ENCODE measurements at regions not wholly inside any gene's neighbourhood (a gene's known extent, or its start where the extent isn't known, plus 50 kb on each side); places are given as distances from the start of the nearest gene placed in this dataset.
A peak's percentile ranks its signal among the peaks of the same experiment; 100 is the strongest.

DNA sequence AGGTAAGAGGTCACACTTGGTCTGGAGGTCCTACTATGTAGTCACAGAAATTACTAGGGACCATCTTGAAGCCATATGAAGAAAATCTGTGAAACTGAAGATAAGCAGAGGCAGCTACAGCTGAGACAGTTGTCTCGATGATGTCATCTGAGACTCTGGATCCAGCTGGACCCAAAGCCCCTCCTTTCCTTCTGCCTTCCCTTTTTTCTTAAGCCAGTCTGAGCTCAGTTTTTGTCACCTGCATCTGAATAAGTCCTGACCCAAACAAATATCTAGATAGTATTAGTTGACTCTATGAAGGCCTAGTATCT, 143.3 kb downstream of the ETS2 start:
- peaks cover 15% of the 10 kb centered on the region; the same call in 1 of the 2 replicates for H3K27me3 ChIP-seq (ENCODE audit: insufficient read depth, low read length)
- no peak overlapping the region for H3K4me3 ChIP-seq (ENCODE audit: low read length)
- no peak overlapping the region for H3K9ac ChIP-seq (ENCODE audit: low read depth, low read length)
- H3K4me1 ChIP-seq (ENCODE audit: insufficient read depth, low read length), result peaks cover 11% of the 10 kb centered on the region
- 95% methylated on average over 1 of the region's 1 CpG for WGBS
- no peak overlapping the region for H3K27ac ChIP-seq (ENCODE audit: low read depth, low read length)
- no peaks in the 10 kb centered on the region for H3K9me3 ChIP-seq (ENCODE audit: insufficient read depth, low read depth, low read length)
- no peaks in the 10 kb centered on the region for H3K36me3 ChIP-seq (ENCODE audit: insufficient read depth, low read length)

DNA sequence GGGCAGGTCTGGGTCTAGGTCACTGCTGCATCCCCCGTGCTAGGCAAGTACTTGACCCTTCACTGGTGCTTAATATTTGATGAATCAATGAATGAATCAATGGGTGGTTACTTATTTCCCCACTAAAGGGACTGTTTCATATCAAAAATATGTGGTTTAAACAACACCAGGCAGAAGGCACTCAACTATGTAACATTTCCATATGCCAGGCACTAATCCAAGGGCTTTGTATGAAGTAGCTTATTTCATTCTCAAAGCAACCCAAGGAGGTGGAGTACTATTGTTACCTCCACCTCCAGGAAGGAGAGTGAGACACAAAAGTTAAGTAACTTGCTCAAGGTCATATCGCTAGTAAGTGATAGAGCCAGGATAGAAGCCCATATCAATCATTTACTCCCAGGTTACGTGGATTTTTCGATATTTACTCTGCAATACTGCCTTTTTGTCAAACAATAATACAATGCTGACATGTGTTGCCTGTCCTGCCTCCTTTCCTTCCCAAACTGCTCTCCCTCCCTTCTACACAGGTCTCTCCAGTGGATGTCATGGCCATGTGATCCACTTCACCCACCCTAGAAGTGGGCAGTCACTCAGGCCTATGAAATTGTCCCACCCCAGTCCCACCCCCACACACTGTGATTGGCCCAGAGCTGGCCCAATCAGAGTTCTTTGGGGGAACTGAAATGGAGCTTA, 142.8 kb downstream of the ETS2 start:
- WGBS, result 92% methylated on average over 4 of the region's 4 CpGs
- H3K4me1 ChIP-seq (ENCODE audit: insufficient read depth, low read length), result peaks cover 11% of the 10 kb centered on the region
- H3K27me3 ChIP-seq (ENCODE audit: insufficient read depth, low read length), result peaks cover 15% of the 10 kb centered on the region; the same call in 1 of the 2 replicates
- no peaks in the 10 kb centered on the region for H3K9me3 ChIP-seq (ENCODE audit: insufficient read depth, low read depth, low read length)
- H3K4me3 ChIP-seq (ENCODE audit: low read length), result no peak overlapping the region
- H3K9ac ChIP-seq (ENCODE audit: low read depth, low read length), result no peak overlapping the region
- H3K27ac ChIP-seq (ENCODE audit: low read depth, low read length), result no peak overlapping the region
- no peaks in the 10 kb centered on the region for H3K36me3 ChIP-seq (ENCODE audit: insufficient read depth, low read length)

GRCh38 chr21:38945545-38946245, 140.0 kb downstream of the ETS2 start:
- Histone ChIP-seq H3K27ac (ENCODE audit: low read depth, low read length) (peak overlapping the region; percentile 74; the same call in 1 of the 2 replicates), H3K9me3 (ENCODE audit: insufficient read depth, low read depth, low read length) (no peaks in the 10 kb centered on the region), H3K4me1 (ENCODE audit: insufficient read depth, low read length) (peaks cover 11% of the 10 kb centered on the region), H3K27me3 (ENCODE audit: insufficient read depth, low read length) (peaks cover 15% of the 10 kb centered on the region; the same call in 1 of the 2 replicates), H3K9ac (ENCODE audit: low read depth, low read length) (no peak overlapping the region), H3K4me3 (ENCODE audit: low read length) (no peak overlapping the region), H3K36me3 (ENCODE audit: insufficient read depth, low read length) (no peaks in the 10 kb centered on the region)
- WGBS, result 16% methylated on average over 17 of the region's 17 CpGs

DNA sequence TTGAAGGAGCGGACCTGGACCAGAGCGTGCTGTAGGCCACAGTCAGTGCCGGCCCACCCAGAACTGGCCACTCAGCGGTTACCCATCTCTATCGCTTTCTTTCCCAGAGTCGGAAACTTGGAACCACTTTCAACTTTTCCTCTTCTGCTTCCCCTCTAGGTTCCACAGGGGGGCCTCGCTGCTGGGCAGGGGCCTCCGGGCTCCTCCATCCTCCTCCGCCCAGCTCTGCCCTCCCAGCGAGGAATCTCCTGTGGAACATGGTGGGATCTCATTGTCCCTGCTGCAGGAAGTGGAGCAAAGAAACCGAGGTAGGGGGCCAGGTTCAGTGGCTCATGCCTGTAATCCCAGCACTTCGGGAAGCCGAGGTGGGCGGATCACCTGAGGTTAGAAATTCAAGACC, 139.2 kb downstream of the ETS2 start:
- Histone ChIP-seq H3K27ac (ENCODE audit: low read depth, low read length) (no peak overlapping the region; the same call in 1 of the 2 replicates), H3K9ac (ENCODE audit: low read depth, low read length) (no peak overlapping the region), H3K4me1 (ENCODE audit: insufficient read depth, low read length) (peaks cover 11% of the 10 kb centered on the region), H3K4me3 (ENCODE audit: low read length) (no peak overlapping the region), H3K9me3 (ENCODE audit: insufficient read depth, low read depth, low read length) (no peaks in the 10 kb centered on the region), H3K27me3 (ENCODE audit: insufficient read depth, low read length) (peaks cover 15% of the 10 kb centered on the region; the same call in 1 of the 2 replicates), H3K36me3 (ENCODE audit: insufficient read depth, low read length) (no peaks in the 10 kb centered on the region)
- 48% methylated on average over 14 of the region's 14 CpGs for WGBS

DNA sequence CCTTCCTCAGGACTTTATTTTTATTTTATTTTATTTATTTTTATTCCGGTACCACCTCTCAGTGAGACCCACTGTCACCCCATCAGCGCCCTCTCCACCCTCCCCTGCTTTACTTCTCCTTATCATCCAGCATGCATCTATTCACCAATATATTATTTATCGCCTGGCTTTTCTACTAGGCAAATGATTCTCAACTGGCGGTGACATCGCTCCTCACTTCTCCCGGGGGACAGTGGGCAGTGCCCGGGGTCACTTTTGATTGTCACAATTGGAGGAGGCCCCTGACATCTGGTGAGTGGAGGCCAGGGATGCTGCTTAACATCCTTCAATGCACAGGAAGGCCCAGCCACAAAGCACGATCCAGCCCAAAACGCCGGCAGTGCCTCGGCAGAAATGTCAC, 138.7 kb downstream of the ETS2 start:
- H3K4me3 ChIP-seq (ENCODE audit: low read length), result no peak overlapping the region
- H3K9ac ChIP-seq (ENCODE audit: low read depth, low read length), result no peak overlapping the region
- peaks cover 11% of the 10 kb centered on the region for H3K4me1 ChIP-seq (ENCODE audit: insufficient read depth, low read length)
- peaks cover 15% of the 10 kb centered on the region; the same call in 1 of the 2 replicates for H3K27me3 ChIP-seq (ENCODE audit: insufficient read depth, low read length)
- no peak overlapping the region for H3K27ac ChIP-seq (ENCODE audit: low read depth, low read length)
- no peaks in the 10 kb centered on the region for H3K36me3 ChIP-seq (ENCODE audit: insufficient read depth, low read length)
- no peaks in the 10 kb centered on the region for H3K9me3 ChIP-seq (ENCODE audit: insufficient read depth, low read depth, low read length)
- 88% methylated on average over 11 of the region's 11 CpGs for WGBS

- Histone ChIP-seq H3K4me1 (ENCODE audit: insufficient read depth, low read length) (peaks cover 11% of the 10 kb centered on the region), H3K9me3 (ENCODE audit: insufficient read depth, low read depth, low read length) (no peaks in the 10 kb centered on the region), H3K4me3 (ENCODE audit: low read length) (no peak overlapping the region), H3K27ac (ENCODE audit: low read depth, low read length) (no peak overlapping the region), H3K27me3 (ENCODE audit: insufficient read depth, low read length) (peaks cover 13% of the 10 kb centered on the region; the same call in 1 of the 2 replicates), H3K9ac (ENCODE audit: low read depth, low read length) (no peak overlapping the region), H3K36me3 (ENCODE audit: insufficient read depth, low read length) (no peaks in the 10 kb centered on the region)
- WGBS, result 92% methylated on average over 7 of the region's 7 CpGs
Measured at GRCh38 chr21:38942748-38943211, 137.1 kb downstream of the ETS2 start.

- Histone ChIP-seq H3K27me3 (ENCODE audit: insufficient read depth, low read length) (no peaks in the 10 kb centered on the region), H3K9ac (ENCODE audit: low read depth, low read length) (no peak overlapping the region), H3K9me3 (ENCODE audit: insufficient read depth, low read depth, low read length) (no peaks in the 10 kb centered on the region), H3K4me1 (ENCODE audit: insufficient read depth, low read length) (no peaks in the 10 kb centered on the region), H3K36me3 (ENCODE audit: insufficient read depth, low read length) (no peaks in the 10 kb centered on the region), H3K4me3 (ENCODE audit: low read length) (no peak overlapping the region), H3K27ac (ENCODE audit: low read depth, low read length) (no peak overlapping the region)
- 94% methylated on average over 5 of the region's 8 CpGs for WGBS
Measured at GRCh38 chr21:38938769-38939168, 133.0 kb downstream of the ETS2 start.

- Histone ChIP-seq H3K36me3 (ENCODE audit: insufficient read depth, low read length) (no peaks in the 10 kb centered on the region), H3K4me3 (ENCODE audit: low read length) (no peak overlapping the region), H3K27me3 (ENCODE audit: insufficient read depth, low read length) (no peaks in the 10 kb centered on the region), H3K4me1 (ENCODE audit: insufficient read depth, low read length) (no peaks in the 10 kb centered on the region), H3K9ac (ENCODE audit: low read depth, low read length) (no peak overlapping the region), H3K9me3 (ENCODE audit: insufficient read depth, low read depth, low read length) (no peaks in the 10 kb centered on the region), H3K27ac (ENCODE audit: low read depth, low read length) (no peak overlapping the region)
- 65% methylated on average over 7 of the region's 7 CpGs for WGBS
Measured at GRCh38 chr21:38938343-38938742, 132.6 kb downstream of the ETS2 start.

DNA sequence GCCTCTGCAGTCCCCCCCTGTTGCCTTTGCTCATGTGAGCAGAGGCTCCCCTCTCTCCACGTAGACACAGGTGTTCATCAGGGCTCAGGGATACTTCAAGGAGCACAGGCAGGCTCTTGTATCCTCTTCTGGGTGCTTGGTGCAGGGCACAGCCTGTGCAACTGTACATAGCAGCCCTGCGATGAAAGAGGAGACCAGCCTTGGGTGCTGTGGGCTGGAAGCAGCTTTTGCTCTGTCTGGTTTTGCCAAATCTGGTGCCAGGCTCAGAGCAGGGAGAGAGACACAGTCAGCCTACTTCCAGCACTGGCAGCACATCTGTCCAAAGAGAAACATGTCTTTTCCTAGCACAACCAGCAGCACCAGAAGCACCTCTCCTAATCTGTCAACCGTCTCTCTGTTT, 132.1 kb downstream of the ETS2 start:
- no peak overlapping the region for H3K9ac ChIP-seq (ENCODE audit: low read depth, low read length)
- H3K27me3 ChIP-seq (ENCODE audit: insufficient read depth, low read length), result no peaks in the 10 kb centered on the region
- H3K9me3 ChIP-seq (ENCODE audit: insufficient read depth, low read depth, low read length), result no peaks in the 10 kb centered on the region
- no peak overlapping the region for H3K27ac ChIP-seq (ENCODE audit: low read depth, low read length)
- H3K4me1 ChIP-seq (ENCODE audit: insufficient read depth, low read length), result no peaks in the 10 kb centered on the region
- 81% methylated on average over 3 of the region's 3 CpGs for WGBS
- H3K4me3 ChIP-seq (ENCODE audit: low read length), result no peak overlapping the region
- H3K36me3 ChIP-seq (ENCODE audit: insufficient read depth, low read length), result no peaks in the 10 kb centered on the region

GRCh38 chr21:38937286-38937790, 131.6 kb downstream of the ETS2 start:
- Histone ChIP-seq H3K4me1 (ENCODE audit: insufficient read depth, low read length) (no peaks in the 10 kb centered on the region), H3K4me3 (ENCODE audit: low read length) (no peak overlapping the region), H3K27me3 (ENCODE audit: insufficient read depth, low read length) (no peaks in the 10 kb centered on the region), H3K9ac (ENCODE audit: low read depth, low read length) (no peak overlapping the region), H3K27ac (ENCODE audit: low read depth, low read length) (no peak overlapping the region), H3K9me3 (ENCODE audit: insufficient read depth, low read depth, low read length) (no peaks in the 10 kb centered on the region), H3K36me3 (ENCODE audit: insufficient read depth, low read length) (no peaks in the 10 kb centered on the region)
- 97% methylated on average over 4 of the region's 4 CpGs for WGBS

GRCh38 chr21:38936240-38936639, 130.5 kb downstream of the ETS2 start:
- 81% methylated on average over 4 of the region's 4 CpGs for WGBS
- Histone ChIP-seq H3K9me3 (ENCODE audit: insufficient read depth, low read depth, low read length) (no peaks in the 10 kb centered on the region), H3K27me3 (ENCODE audit: insufficient read depth, low read length) (no peaks in the 10 kb centered on the region), H3K4me3 (ENCODE audit: low read length) (no peak overlapping the region), H3K4me1 (ENCODE audit: insufficient read depth, low read length) (no peaks in the 10 kb centered on the region), H3K27ac (ENCODE audit: low read depth, low read length) (no peak overlapping the region), H3K36me3 (ENCODE audit: insufficient read depth, low read length) (no peaks in the 10 kb centered on the region), H3K9ac (ENCODE audit: low read depth, low read length) (no peak overlapping the region)
